Mesenchymal stem cell (in vitro differentiated cells and primary cell): ENCODE measurements at regions not wholly inside any gene's neighbourhood (a gene's known extent, or its start where the extent isn't known, plus 50 kb on each side); places are given as distances from the start of the nearest gene placed in this dataset.

Experiments
- DNase-seq: peaks from one replicate; pipeline ENCODE4 v3.0.0-alpha.2; 2013
- H2AFZ ChIP-seq: one replicate; pipeline ENCODE4 v1.6.1; 2013; ENCODE audit warnings: low read depth, mild to moderate bottlenecking, control low read depth, inconsistent platforms, low read length, moderate library complexity
- H2AK5ac ChIP-seq: 2 replicates; pipeline ENCODE4 v1.6.1; 2013; ENCODE audit warnings: low read length, moderate library complexity, mild to moderate bottlenecking, inconsistent platforms; ENCODE audit not compliant: severe bottlenecking
- H2BK120ac ChIP-seq: one replicate; pipeline ENCODE4 v1.6.1; 2013; ENCODE audit warnings: low read depth, mild to moderate bottlenecking, inconsistent platforms, low read length, moderate library complexity
- H2BK12ac ChIP-seq, 2 experiments: one replicate each; pipeline ENCODE4 v1.6.1; 2013; ENCODE audit warnings: inconsistent platforms in 2 of 2, low read length in 2 of 2, mild to moderate bottlenecking in 2 of 2, moderate library complexity in 2 of 2, control low read depth in 1 of 2
- H2BK15ac ChIP-seq: one replicate; pipeline ENCODE4 v1.6.1; 2013; ENCODE audit warnings: mild to moderate bottlenecking, low read depth, inconsistent platforms; ENCODE audit not compliant: poor library complexity, severe bottlenecking
- H2BK5ac ChIP-seq: 2 replicates; pipeline ENCODE4 v1.6.1; 2013; ENCODE audit warnings: low read depth, mild to moderate bottlenecking, low read length, control low read depth, inconsistent platforms; ENCODE audit not compliant: poor library complexity, severe bottlenecking
- H3K14ac ChIP-seq, 2 experiments: one replicate each; pipeline ENCODE4 v1.6.1; 2013; ENCODE audit warnings: inconsistent platforms in 2 of 2, low read length in 2 of 2, control low read depth in 1 of 2, mild to moderate bottlenecking in 1 of 2, moderate library complexity in 1 of 2
- H3K18ac ChIP-seq, 2 experiments: one replicate each; pipeline ENCODE4 v1.6.1; 2013; ENCODE audit warnings: inconsistent platforms in 2 of 2, low read length in 2 of 2, control low read depth in 1 of 2, low read depth in 1 of 2, mild to moderate bottlenecking in 1 of 2
- H3K23ac ChIP-seq, 2 experiments: one replicate each; pipeline ENCODE4 v1.6.1; 2013; ENCODE audit warnings: inconsistent platforms in 2 of 2, low read length in 2 of 2, mild to moderate bottlenecking in 2 of 2, moderate library complexity in 2 of 2, control low read depth in 1 of 2
- H3K27ac ChIP-seq: 2 replicates; pipeline ENCODE4 v1.5.1; 2013; ENCODE audit warnings: mild to moderate bottlenecking, moderate library complexity, low read length, control low read depth, inconsistent platforms; ENCODE audit not compliant: poor library complexity, severe bottlenecking
- H3K27me3 ChIP-seq, 2 experiments: 2 replicates each; pipeline versions ENCODE4 v1.6.1 to v1.7.0; 2013; ENCODE audit warnings: low read length in 2 of 2, mild to moderate bottlenecking in 2 of 2, moderate library complexity in 2 of 2, control low read depth in 1 of 2, inconsistent platforms in 1 of 2; ENCODE audit not compliant: control insufficient read depth in 1 of 2, insufficient read depth in 1 of 2
- H3K36me3 ChIP-seq, 2 experiments: 2 replicates each; pipeline versions ENCODE4 v1.6.1 to v1.7.0; 2013; ENCODE audit warnings: low read length in 2 of 2, control low read depth in 1 of 2, inconsistent platforms in 1 of 2, low read depth in 1 of 2, mild to moderate bottlenecking in 1 of 2; ENCODE audit not compliant: insufficient read depth in 2 of 2, control insufficient read depth in 1 of 2
- H3K4ac ChIP-seq, 2 experiments: one replicate each; pipeline ENCODE4 v1.6.1; 2013; ENCODE audit warnings: inconsistent platforms in 2 of 2, low read length in 2 of 2, mild to moderate bottlenecking in 2 of 2, moderate library complexity in 2 of 2, control low read depth in 1 of 2, low read depth in 1 of 2
- H3K4me1 ChIP-seq: 2 replicates; pipeline ENCODE4 v1.6.1; 2013; ENCODE audit warnings: low read depth, low read length, control low read depth; ENCODE audit not compliant: control insufficient read depth, insufficient read depth
- H3K4me2 ChIP-seq: 2 replicates; pipeline ENCODE4 v1.6.1; 2013; ENCODE audit warnings: low read length, mild to moderate bottlenecking, inconsistent platforms; ENCODE audit not compliant: poor library complexity, severe bottlenecking
- H3K4me3 ChIP-seq, 2 experiments: 2 replicates each; pipeline versions ENCODE4 v1.5.1 to v1.7.0; 2013; ENCODE audit warnings: low read length in 2 of 2, mild to moderate bottlenecking in 2 of 2, control low read depth in 1 of 2, low read depth in 1 of 2; ENCODE audit not compliant: insufficient read depth in 1 of 2
- H3K79me1 ChIP-seq: replicated peaks from 2 replicates; pipeline ENCODE4 v1.6.1; 2013; ENCODE audit warnings: mild to moderate bottlenecking, control low read depth, low read length, inconsistent platforms; ENCODE audit not compliant: poor library complexity, severe bottlenecking
- H3K9ac ChIP-seq: 2 replicates; pipeline ENCODE4 v1.7.0; 2013; ENCODE audit warnings: mild to moderate bottlenecking, low read length, moderate library complexity
- H3K9me3 ChIP-seq: 2 replicates; pipeline ENCODE4 v1.7.0; 2013; ENCODE audit warnings: mild to moderate bottlenecking, low read length; ENCODE audit not compliant: control insufficient read depth
- H4K8ac ChIP-seq: one replicate; pipeline ENCODE4 v1.6.1; 2013; ENCODE audit warnings: inconsistent platforms, mild to moderate bottlenecking, low read length, moderate library complexity
- H4K91ac ChIP-seq: one replicate; pipeline ENCODE4 v1.6.1; 2013; ENCODE audit warnings: mild to moderate bottlenecking, low read length, inconsistent platforms
- WGBS: methylation state at CpG from one replicate; pipeline ENCODE4 v1.1.7; 2013; ENCODE audit warnings: mixed read lengths; 5-methylcytosine and 5-hydroxymethylcytosine counted together

DNA sequence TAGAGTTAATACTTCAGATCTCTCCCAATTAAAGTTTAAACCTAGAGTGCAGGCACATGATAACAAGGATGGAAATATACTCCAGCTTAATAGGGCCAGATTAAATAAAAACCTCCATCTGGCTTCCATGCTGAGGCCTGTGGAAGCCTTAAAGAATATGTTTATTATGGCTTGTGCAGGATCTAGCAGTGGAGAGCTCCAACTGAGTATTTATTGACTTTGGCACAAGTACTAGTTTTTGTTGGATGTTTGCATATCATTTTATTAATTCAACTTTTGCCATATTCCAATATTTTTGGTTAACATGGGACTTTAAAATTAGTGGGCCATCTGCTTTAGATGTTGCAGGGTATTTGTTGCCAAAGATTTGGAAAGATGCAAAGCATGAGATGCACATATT, 860.4 kb upstream of the SOX11 start:
- Histone ChIP-seq H3K18ac (no peak overlapping the region), H3K4me2 (no peak overlapping the region), H3K4me1 (no peaks in the 10 kb centered on the region), H3K4ac (no peak overlapping the region), H3K27me3 (no peaks in the 10 kb centered on the region), H4K91ac (no peak overlapping the region), H2AK5ac (no peak overlapping the region), H2BK5ac (no peak overlapping the region), H2BK15ac (no peak overlapping the region), H3K79me1 (no peaks in the 10 kb centered on the region), H4K8ac (no peak overlapping the region), H3K23ac (no peak overlapping the region), H3K4me3 (no peak overlapping the region), H3K14ac (no peak overlapping the region), H3K27ac (no peak overlapping the region), H2AFZ (no peak overlapping the region), H2BK120ac (no peak overlapping the region), H3K36me3 (no peaks in the 10 kb centered on the region), H3K9me3 (peaks cover 7% of the 10 kb centered on the region), H2BK12ac (no peak overlapping the region), H3K9ac (no peak overlapping the region)
- no peak for DNase-seq

DNA sequence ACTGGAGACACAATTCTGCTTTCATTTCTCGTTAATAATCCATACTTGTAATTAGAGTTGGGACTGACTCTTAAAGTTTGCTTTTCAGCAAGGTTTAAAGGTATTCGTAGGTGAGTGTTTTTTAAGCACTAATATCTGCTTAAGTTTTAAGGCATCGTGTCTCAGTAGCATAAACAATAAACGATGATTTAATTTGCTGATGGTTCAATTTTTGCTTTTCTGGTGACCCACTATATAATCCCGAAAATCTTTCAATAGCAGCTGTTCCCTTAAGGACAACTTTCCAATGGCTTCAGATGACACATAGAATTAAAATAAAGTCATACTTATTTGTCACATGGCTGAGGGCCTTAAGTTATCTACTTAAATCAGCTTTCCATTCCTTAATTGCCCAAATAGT, 859.5 kb upstream of the SOX11 start:
- no peak overlapping the region for H3K27ac ChIP-seq
- no peak overlapping the region for H3K18ac ChIP-seq
- H3K4me1 ChIP-seq: no peaks in the 10 kb centered on the region
- H2AK5ac ChIP-seq: no peak overlapping the region
- H2BK15ac ChIP-seq: no peak overlapping the region
- H2BK12ac ChIP-seq: no peak overlapping the region
- H3K14ac ChIP-seq: no peak overlapping the region
- peaks cover 15% of the 10 kb centered on the region for H3K9me3 ChIP-seq
- H3K79me1 ChIP-seq: no peaks in the 10 kb centered on the region
- H4K8ac ChIP-seq: no peak overlapping the region
- H3K4ac ChIP-seq: no peak overlapping the region
- H3K27me3 ChIP-seq: no peaks in the 10 kb centered on the region
- H3K9ac ChIP-seq: no peak overlapping the region
- H3K23ac ChIP-seq: no peak overlapping the region
- H3K4me2 ChIP-seq: no peak overlapping the region
- no peak overlapping the region for H2BK120ac ChIP-seq
- H2AFZ ChIP-seq: no peak overlapping the region
- no peak for DNase-seq
- no peak overlapping the region for H2BK5ac ChIP-seq
- no peak overlapping the region for H4K91ac ChIP-seq
- H3K36me3 ChIP-seq: no peaks in the 10 kb centered on the region
- 84% methylated on average over 5 of the region's 5 CpGs for WGBS
- H3K4me3 ChIP-seq: no peak overlapping the region

DNA sequence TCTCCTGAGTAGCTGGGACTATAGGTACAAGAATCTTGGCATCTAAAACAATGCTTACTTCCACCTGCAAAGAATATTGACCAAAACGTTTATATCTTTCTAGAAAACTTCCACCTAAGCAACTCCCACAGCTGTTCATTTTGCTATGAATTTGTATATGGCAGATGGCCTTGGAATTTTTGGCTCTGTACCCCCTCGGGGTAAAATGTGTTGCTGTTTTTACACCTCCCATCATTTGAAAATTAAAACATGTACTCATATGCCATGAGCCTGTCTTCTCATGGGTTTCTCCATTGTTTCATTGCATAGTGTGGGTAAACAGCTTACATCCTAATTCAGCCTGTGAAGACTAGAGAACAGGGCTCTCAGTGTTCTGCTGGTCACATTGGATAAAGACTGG, 853.6 kb upstream of the SOX11 start:
- H3K4me1 ChIP-seq: no peaks in the 10 kb centered on the region
- H3K27me3 ChIP-seq: no peaks in the 10 kb centered on the region
- no peak overlapping the region for H2AFZ ChIP-seq
- no peak overlapping the region for H4K8ac ChIP-seq
- no peak overlapping the region for H3K18ac ChIP-seq
- no peak overlapping the region for H3K9ac ChIP-seq
- no peak overlapping the region for H2BK120ac ChIP-seq
- no peak overlapping the region for H3K4me3 ChIP-seq
- no peak overlapping the region for H3K4me2 ChIP-seq
- no peak overlapping the region for H3K23ac ChIP-seq
- H2BK5ac ChIP-seq: no peak overlapping the region
- no CpG with 5 or more reads among the region's 2 CpGs for WGBS
- peaks cover 28% of the 10 kb centered on the region for H3K9me3 ChIP-seq
- no peak overlapping the region for H2BK12ac ChIP-seq
- H3K4ac ChIP-seq: no peak overlapping the region
- no peak overlapping the region for H2BK15ac ChIP-seq
- no peaks in the 10 kb centered on the region for H3K36me3 ChIP-seq
- H3K79me1 ChIP-seq: no peaks in the 10 kb centered on the region
- no peak overlapping the region for H3K14ac ChIP-seq
- no peak overlapping the region for H2AK5ac ChIP-seq
- no peak for DNase-seq
- H4K91ac ChIP-seq: no peak overlapping the region
- H3K27ac ChIP-seq: no peak overlapping the region

DNA sequence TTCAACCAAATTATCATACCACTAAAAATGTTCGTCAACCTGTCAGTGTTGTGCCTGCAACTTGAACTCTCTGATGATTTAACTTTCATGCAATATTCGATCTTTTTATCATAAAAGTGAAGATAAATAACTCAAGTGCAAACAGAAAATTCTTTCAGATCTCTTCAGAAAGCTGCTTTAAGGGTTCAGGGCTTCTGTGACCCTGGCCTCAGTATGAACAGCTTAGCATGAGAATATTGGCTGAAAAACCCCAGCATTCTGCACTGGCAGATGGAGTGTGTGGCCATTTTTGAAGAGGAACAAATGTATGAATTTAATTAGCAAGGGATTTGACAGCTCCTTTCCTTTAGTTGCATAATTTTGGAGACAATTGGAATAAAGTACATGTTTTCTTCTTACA, 851.4 kb upstream of the SOX11 start:
- Histone ChIP-seq H3K27ac (no peak overlapping the region), H3K4me1 (no peaks in the 10 kb centered on the region), H3K4me2 (no peak overlapping the region), H2BK15ac (no peak overlapping the region), H2AK5ac (no peak overlapping the region), H3K23ac (no peak overlapping the region), H4K8ac (no peak overlapping the region), H3K79me1 (no peaks in the 10 kb centered on the region), H3K4ac (no peak overlapping the region), H2BK12ac (no peak overlapping the region), H4K91ac (no peak overlapping the region), H2BK5ac (no peak overlapping the region), H3K9ac (no peak overlapping the region), H2BK120ac (no peak overlapping the region), H3K9me3 (peaks cover 31% of the 10 kb centered on the region), H3K18ac (no peak overlapping the region), H3K14ac (no peak overlapping the region), H3K27me3 (no peaks in the 10 kb centered on the region), H3K4me3 (no peak overlapping the region), H2AFZ (no peak overlapping the region), H3K36me3 (no peaks in the 10 kb centered on the region)
- no peak for DNase-seq
- WGBS: 60% methylated on average over 1 of the region's 2 CpGs
